T1000 (cell line): ENCODE measurements at regions not wholly inside any gene's neighbourhood (a gene's known extent, or its start where the extent isn't known, plus 50 kb on each side); places are given as distances from the start of the nearest gene placed in this dataset.
"Not testable (repeated sequence)": the region's sequence is repeated elsewhere in the genome, so short reads cannot be mapped to it uniquely, and the experiment has no call there.

Experiments
- DNase-seq: peaks from one replicate; lab custom pipeline; 2025; ENCODE audit warnings: mixed read lengths; lab: John Stamatoyannopoulos, UW

GRCh38 chr14:71396050-71396677 is 488.9 kb downstream of the PCNX1 start:
- no peak for DNase-seq

GRCh38 chr14:71397371-71397770 is 490.1 kb downstream of the PCNX1 start:
- no peak for DNase-seq

- DNase-seq = no peak
These were observed 491.2 kb downstream of the PCNX1 start for GRCh38 chr14:71398450-71398849.

- DNase-seq = no peak
These were observed 491.8 kb downstream of the PCNX1 start for GRCh38 chr14:71399057-71399487.

DNA sequence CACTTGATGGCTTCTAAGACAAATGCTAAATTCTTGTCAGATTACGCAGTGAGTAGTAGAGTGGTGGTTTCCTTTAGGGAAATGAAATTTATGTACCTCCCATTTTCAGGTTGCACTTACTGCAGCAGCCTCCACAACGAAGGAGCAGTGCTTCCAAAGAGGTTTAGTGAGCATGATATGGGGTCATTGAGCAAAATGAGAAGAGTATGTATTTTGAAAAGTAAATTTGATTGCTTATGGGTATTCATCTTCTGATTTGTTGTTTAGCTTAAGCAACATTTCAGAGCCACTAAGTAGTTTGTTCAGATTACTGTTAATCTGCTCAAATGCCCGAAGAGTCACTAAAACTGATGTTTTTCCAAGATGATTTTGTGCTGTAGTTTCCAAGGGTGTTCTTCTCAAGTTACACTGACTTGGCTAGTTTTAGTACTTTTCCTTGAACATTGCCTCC is 493.6 kb downstream of the PCNX1 start:
- no peak for DNase-seq

DNA sequence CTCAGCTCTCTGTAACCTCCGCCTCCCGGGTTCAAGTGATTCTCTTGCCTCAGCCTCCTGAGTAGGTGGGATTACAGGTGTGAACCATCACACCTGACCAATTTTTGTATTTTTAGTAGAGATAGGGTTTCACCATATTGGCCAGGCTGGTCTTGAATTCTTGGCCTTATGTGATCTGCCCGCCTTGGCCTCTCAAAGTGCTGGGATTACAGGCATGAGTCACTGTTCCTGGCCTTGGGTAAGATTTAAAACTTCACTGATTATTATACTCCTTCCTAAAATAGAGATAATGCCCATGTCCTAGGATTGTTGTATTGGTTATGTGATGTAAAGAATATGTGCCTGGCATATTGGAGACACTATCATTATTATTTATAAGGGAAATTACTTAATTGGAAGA is 495.2 kb downstream of the PCNX1 start:
- not testable (repeated sequence) for DNase-seq

- DNase-seq = no peak
These were observed 496.4 kb downstream of the PCNX1 start for GRCh38 chr14:71403656-71404055.

GRCh38 chr14:71405676-71406075 is 498.4 kb downstream of the PCNX1 start:
- DNase-seq = no peak

DNA sequence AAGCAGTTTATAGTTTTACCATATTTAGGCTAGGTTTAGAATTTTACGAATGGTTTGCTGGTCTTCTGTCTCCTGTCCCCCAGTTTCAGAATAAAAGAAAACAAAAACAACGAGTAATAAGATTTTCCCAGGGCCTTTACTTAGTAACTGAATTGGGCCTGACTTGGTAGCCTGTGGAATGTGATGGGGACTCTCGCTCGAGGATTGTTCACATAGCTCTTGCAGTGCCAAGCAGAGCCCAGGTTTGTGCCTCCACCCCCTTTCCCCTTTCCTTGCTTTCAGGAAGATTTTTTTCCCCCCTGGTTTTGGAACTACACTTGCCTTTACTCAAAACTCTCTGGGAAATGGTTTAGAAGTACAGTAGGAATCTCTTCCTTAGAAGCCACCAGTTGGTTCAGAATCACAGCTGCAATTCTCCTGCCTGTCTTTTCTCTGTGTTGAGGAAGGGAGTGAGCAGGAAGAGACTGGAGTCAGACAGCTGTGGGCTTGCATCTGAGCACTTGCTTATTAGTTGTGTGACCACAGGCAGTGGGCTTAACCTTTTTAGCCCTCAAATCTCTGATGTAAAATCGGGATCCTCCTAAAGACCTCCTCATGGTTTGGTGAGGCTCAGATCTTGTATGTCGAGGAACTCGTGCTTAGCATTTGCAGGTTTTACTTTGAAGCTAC is 501.2 kb downstream of the PCNX1 start:
- no peak for DNase-seq

GRCh38 chr14:71410578-71411284 is 503.5 kb downstream of the PCNX1 start:
- no peak for DNase-seq

GRCh38 chr14:71411285-71411595 is 504.0 kb downstream of the PCNX1 start:
- DNase-seq = no peak

DNA sequence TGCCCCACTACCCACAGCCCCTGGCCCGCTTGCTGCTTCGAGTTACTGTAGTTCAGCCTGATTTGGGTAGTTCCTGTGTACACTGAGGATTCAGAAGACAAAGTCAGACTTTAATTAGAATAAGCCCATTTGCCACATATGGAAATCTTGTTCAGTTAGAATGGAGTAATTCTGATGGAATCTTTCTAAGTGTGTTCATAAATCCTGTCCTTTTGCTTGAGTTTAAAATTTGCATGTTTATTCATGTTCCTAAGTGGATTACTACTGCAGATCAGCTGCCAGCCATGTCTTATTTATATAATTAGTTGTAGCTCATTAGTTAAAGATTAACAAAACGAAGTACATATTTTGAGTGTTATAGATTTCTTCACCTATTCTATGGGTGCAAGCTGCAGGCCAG is 504.5 kb downstream of the PCNX1 start:
- DNase-seq = no peak

GRCh38 chr14:71414631-71415403 is 507.6 kb downstream of the PCNX1 start:
- no peak for DNase-seq

GRCh38 chr14:71415404-71415690 is 508.1 kb downstream of the PCNX1 start:
- DNase-seq = no peak

GRCh38 chr14:71416392-71416791 is 509.1 kb downstream of the PCNX1 start:
- DNase-seq = no peak

DNA sequence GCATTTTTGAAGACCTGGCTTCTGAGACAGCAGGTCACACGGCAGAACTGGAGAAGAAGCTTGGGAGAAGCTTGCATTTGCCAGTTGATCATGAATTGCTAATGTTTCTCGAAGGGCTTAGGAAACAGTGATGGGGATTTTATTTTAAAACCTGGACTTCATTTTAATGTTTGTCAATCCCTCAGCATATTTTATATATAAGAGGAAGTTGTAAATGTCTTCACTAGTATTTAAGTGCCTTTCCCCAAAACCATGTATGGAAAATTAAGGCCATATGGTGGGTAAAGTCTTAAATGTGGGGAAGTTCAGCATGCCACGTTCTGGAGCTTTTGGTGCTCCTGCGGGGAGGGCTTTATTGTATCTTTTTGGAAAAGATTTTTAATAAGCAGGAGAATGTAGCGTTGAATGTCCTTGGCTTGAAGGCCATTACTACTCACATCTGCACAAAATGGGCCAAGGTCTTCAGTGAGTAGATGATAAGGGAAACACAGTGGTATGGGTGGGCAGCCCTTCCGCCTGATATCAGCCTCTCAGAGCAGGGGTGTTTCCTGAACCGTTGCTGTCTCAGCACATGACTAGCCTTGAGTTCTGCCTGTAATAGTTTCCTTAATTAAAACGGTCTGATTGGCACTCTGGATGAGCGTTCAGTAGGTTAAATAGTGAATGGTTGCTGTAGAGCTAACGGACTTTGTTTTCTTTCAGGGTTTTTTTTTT is 511.4 kb downstream of the PCNX1 start:
- DNase-seq = no peak

- DNase-seq = no peak
These were observed 508.7 kb upstream of the RGS6 start for GRCh38 chr14:71423481-71423880.

GRCh38 chr14:71424941-71425340 is 507.3 kb upstream of the RGS6 start:
- no peak for DNase-seq

- no peak for DNase-seq
These were observed 506.2 kb upstream of the RGS6 start for GRCh38 chr14:71426001-71426400.

DNA sequence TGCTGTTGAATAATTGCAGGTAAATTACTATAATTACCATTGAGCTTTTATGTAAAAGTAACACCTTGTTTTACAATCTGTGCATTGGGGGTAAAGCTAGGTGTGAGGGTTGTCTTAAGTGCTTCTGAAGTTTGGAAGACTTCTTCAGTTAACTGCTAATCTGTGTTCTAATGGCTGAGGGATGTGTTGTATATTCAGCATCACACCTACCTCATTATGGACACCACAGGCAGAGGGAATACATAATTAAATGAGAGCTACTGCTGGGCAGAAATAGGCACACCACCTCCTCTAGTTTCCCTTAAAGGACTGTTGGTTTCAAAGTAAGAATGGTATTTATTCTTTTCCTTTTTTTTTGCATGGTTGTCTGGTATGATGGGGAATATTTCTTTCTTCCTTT is 502.3 kb upstream of the RGS6 start:
- DNase-seq = no peak

- no peak for DNase-seq
These were observed 501.9 kb upstream of the RGS6 start for GRCh38 chr14:71430321-71430677.

DNA sequence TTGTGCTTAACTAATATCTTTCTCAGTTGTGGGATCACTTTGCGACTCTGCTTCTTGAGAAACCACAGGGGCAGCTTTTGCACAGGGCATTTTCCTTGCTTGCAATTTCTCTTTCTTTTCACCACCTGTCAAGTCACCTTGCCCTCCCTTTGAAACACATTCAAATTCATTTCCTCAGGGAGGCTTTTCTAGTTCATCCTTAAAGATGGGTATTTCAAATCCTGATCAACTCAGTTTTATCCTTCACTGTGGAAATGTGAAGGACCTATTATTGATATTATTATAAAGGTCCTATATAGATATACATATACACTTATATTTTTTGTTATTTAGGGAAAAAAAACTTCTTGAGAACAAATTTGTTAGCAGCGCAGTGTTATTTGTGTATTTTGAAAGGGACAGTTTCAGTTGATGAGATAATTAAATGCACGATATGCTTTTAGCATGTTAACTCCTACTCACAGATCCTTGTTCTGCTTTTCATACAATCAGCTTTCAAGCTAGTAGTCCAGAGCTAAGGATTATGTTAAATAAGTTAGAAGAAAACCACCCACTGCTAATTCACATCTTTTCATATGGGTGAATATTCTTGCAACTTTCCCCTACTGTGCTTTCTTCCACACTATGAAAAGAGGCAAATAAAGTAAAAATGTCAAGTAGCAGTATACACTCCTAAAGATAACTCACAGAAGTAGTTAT is 501.4 kb upstream of the RGS6 start:
- DNase-seq = no peak
